H1 (cell line): ENCODE measurements at regions not wholly inside any gene's neighbourhood (a gene's known extent, or its start where the extent isn't known, plus 50 kb on each side); places are given as distances from the start of the nearest gene placed in this dataset.

ENCODE experiments used
- CTCF ChIA-PET: fragments of 300-600 bp; sonication (Branson Sonifier 250); formaldehyde crosslinking; loops from one replicate; lab custom pipeline; 2021; ENCODE audit not compliant: partially characterized antibody; lab: Charles Lee
- POLR2A ChIA-PET: fragments of 300-600 bp; sonication (Branson Sonifier 250); formaldehyde crosslinking; loops from one replicate; lab custom pipeline; 2021; ENCODE audit warnings: inconsistent platforms; ENCODE audit not compliant: partially characterized antibody; lab: Charles Lee
- DNase-seq, 2 experiments: peaks; one replicate each; pipeline versions ENCODE4 v3.0.0 to v3.0.0-alpha.2; 2010 to 2022; ENCODE audit warnings: low spot score in 2 of 2, low read depth in 1 of 2, mixed read lengths in 1 of 2
- FAIRE-seq: peaks from 2 replicates; lab custom pipeline; 2011; peaks lifted over from hg19 to GRCh38; lab: Jason Lieb, UNC
- H2AFZ ChIP-seq: 2 replicates; pipeline ENCODE4 v1.8.1; 2012; ENCODE audit warnings: low read length, inconsistent platforms
- H2AK5ac ChIP-seq: 2 replicates; pipeline ENCODE4 v1.6.1; 2013; ENCODE audit warnings: low read depth, low read length
- H2BK120ac ChIP-seq: replicated peaks from 2 replicates; pipeline ENCODE3; 2013; ENCODE audit warnings: low read depth, low read length, inconsistent platforms
- H2BK12ac ChIP-seq: 2 replicates; pipeline ENCODE4 v1.6.1; 2013; ENCODE audit warnings: low read depth, low read length
- H2BK15ac ChIP-seq: 2 replicates; pipeline ENCODE4 v1.6.1; 2013; ENCODE audit warnings: low read length
- H2BK20ac ChIP-seq: 2 replicates; pipeline ENCODE4 v1.6.1; 2013; ENCODE audit warnings: low read length
- H2BK5ac ChIP-seq: 2 replicates; pipeline ENCODE4 v1.6.1; 2013; ENCODE audit warnings: low read depth, low read length
- H3K14ac ChIP-seq: 2 replicates; pipeline ENCODE4 v1.6.1; 2013; ENCODE audit warnings: inconsistent platforms; ENCODE audit not compliant: insufficient read length
- H3K18ac ChIP-seq: 2 replicates; pipeline ENCODE4 v1.6.1; 2013; ENCODE audit warnings: low read length; ENCODE audit errors: extremely low read depth
- H3K23ac ChIP-seq: 2 replicates; pipeline ENCODE4 v1.6.1; 2013; ENCODE audit warnings: inconsistent platforms; ENCODE audit not compliant: insufficient read length
- H3K23me2 ChIP-seq: 2 replicates; pipeline ENCODE4 v1.6.1; 2013; ENCODE audit warnings: low read depth, low read length
- H3K27ac ChIP-seq: 2 replicates; pipeline ENCODE4 v1.6.1; 2011; ENCODE audit warnings: low read depth, low read length, inconsistent platforms
- H3K27me3 ChIP-seq, 4 experiments: replicated peaks in 1 of 4; 1 replicate in 1 of 4; 2 replicates in 3 of 4; pipeline versions ENCODE4 v1.6.1 to v1.8.1; 2011 to 2013; ENCODE audit warnings: low read length in 3 of 4, mild to moderate bottlenecking in 3 of 4, inconsistent platforms in 2 of 4, mixed read lengths in 2 of 4, moderate library complexity in 1 of 4; ENCODE audit not compliant: control insufficient read depth in 3 of 4, insufficient read depth in 3 of 4; ENCODE audit errors: extremely low read depth in 1 of 4
- H3K36me3 ChIP-seq, 4 experiments: 2 replicates each; pipeline versions ENCODE4 v1.6.1 to v1.8.1; 2011 to 2013; ENCODE audit warnings: mild to moderate bottlenecking in 4 of 4, low read length in 3 of 4, moderate library complexity in 2 of 4, control low read depth in 1 of 4, inconsistent platforms in 1 of 4; ENCODE audit not compliant: insufficient read depth in 4 of 4, control insufficient read depth in 2 of 4
- H3K4ac ChIP-seq: replicated peaks from 2 replicates; pipeline ENCODE3; 2013; ENCODE audit warnings: low read length, low read depth, mixed read lengths, inconsistent platforms; ENCODE audit not compliant: insufficient read length
- H3K4me1 ChIP-seq, 4 experiments: replicated peaks in 1 of 4; 1 replicate in 1 of 4; 2 replicates in 3 of 4; pipeline versions ENCODE4 v1.6.1 to v1.8.1; 2011 to 2013; ENCODE audit warnings: low read length in 3 of 4, inconsistent platforms in 2 of 4, mixed read lengths in 1 of 4; ENCODE audit not compliant: insufficient read depth in 4 of 4, control insufficient read depth in 3 of 4
- H3K4me2 ChIP-seq, 2 experiments: 2 replicates each; pipeline versions ENCODE4 v1.6.1 to v1.8.1; 2011 to 2013; ENCODE audit warnings: low read depth in 2 of 2, low read length in 2 of 2, control low read depth in 1 of 2, inconsistent platforms in 1 of 2, mild to moderate bottlenecking in 1 of 2; ENCODE audit not compliant: insufficient read depth in 1 of 2
- H3K4me3 ChIP-seq, 4 experiments: fragments of 200-600, 300-600 bp in 1 of 4; sonication (generic), shearing (Covaris generic), sonication (Bioruptor Twin) in 1 of 4; 2 replicates each; pipeline versions ENCODE4 v1.5.1 to v1.8.1; 2011 to 2016; ENCODE audit warnings: low read length in 4 of 4, low read depth in 3 of 4, control low read depth in 2 of 4, inconsistent platforms in 2 of 4, mild to moderate bottlenecking in 2 of 4, mixed read lengths in 1 of 4, moderate library complexity in 1 of 4; ENCODE audit not compliant: insufficient read depth in 2 of 4; ENCODE audit errors: extremely low read depth in 1 of 4
- H3K56ac ChIP-seq: replicated peaks from 2 replicates; pipeline ENCODE3; 2013; ENCODE audit warnings: low read depth, mild to moderate bottlenecking, mixed read lengths, low read length, inconsistent platforms; ENCODE audit not compliant: insufficient read length
- H3K79me1 ChIP-seq: 2 replicates; pipeline ENCODE4 v1.6.1; 2013; ENCODE audit warnings: low read depth, low read length, control low read depth
- H3K79me2 ChIP-seq, 2 experiments: 2 replicates each; pipeline versions ENCODE4 v1.6.1 to v1.8.1; 2012 to 2013; ENCODE audit warnings: low read length in 2 of 2, mild to moderate bottlenecking in 2 of 2, inconsistent platforms in 1 of 2; ENCODE audit not compliant: insufficient read depth in 2 of 2, control insufficient read depth in 1 of 2
- H3K9ac ChIP-seq, 4 experiments: replicated peaks in 1 of 4; 1 replicate in 1 of 4; 2 replicates in 3 of 4; pipeline versions ENCODE4 v1.6.1 to v1.8.1; 2011 to 2013; ENCODE audit warnings: low read depth in 3 of 4, low read length in 3 of 4, control low read depth in 2 of 4, mild to moderate bottlenecking in 2 of 4, moderate library complexity in 2 of 4, inconsistent platforms in 1 of 4; ENCODE audit errors: extremely low read depth in 1 of 4
- H3K9me3 ChIP-seq, 2 experiments: 2 replicates each; pipeline versions ENCODE4 v1.6.1 to v1.8.1; 2012 to 2013; ENCODE audit warnings: mild to moderate bottlenecking in 2 of 2, moderate library complexity in 2 of 2, control low read depth in 1 of 2, inconsistent platforms in 1 of 2, low read depth in 1 of 2, low read length in 1 of 2, mixed read lengths in 1 of 2; ENCODE audit not compliant: insufficient read depth in 2 of 2
- H4K20me1 ChIP-seq, 2 experiments: replicated peaks in 1 of 2; 2 replicates each; pipeline versions ENCODE3 to v1.8.1; 2011 to 2013; ENCODE audit warnings: inconsistent platforms in 2 of 2, low read length in 2 of 2, mild to moderate bottlenecking in 1 of 2; ENCODE audit not compliant: insufficient read depth in 2 of 2, control insufficient read depth in 1 of 2
- H4K5ac ChIP-seq: 2 replicates; pipeline ENCODE4 v1.6.1; 2013; ENCODE audit warnings: low read length, low read depth, mixed read lengths, inconsistent platforms; ENCODE audit not compliant: insufficient read length
- H4K8ac ChIP-seq: 2 replicates; pipeline ENCODE4 v1.8.0; 2013; ENCODE audit warnings: mild to moderate bottlenecking, moderate library complexity, low read length, inconsistent platforms; ENCODE audit not compliant: insufficient read depth; ENCODE audit errors: extremely low read depth
- H4K91ac ChIP-seq: replicated peaks from 2 replicates; pipeline ENCODE3; 2013; ENCODE audit warnings: low read length, mixed read lengths, inconsistent platforms; ENCODE audit not compliant: insufficient read length
- CBX8 ChIP-seq: fragments of 300-800, 300-1000 bp; sonication (generic); IDR thresholded peaks from 2 replicates; pipeline ENCODE4 v1.7.1; 2016; ENCODE audit warnings: low read depth, low read length, borderline replicate concordance
- CEBPB ChIP-seq: IDR thresholded peaks from 2 replicates; pipeline ENCODE4 v1.6.1; 2012; ENCODE audit warnings: low read depth, low read length
- EZH2 ChIP-seq: fragments of 200-600 bp; sonication (generic); IDR thresholded peaks from 2 replicates; pipeline ENCODE4 v1.7.1; 2012; ENCODE audit warnings: low read depth, mild to moderate bottlenecking, moderate library complexity, low read length, inconsistent platforms; ENCODE audit not compliant: severe bottlenecking
- GTF2F1 ChIP-seq: IDR thresholded peaks from 2 replicates; pipeline ENCODE4 v1.6.1; 2012; ENCODE audit warnings: low read depth, low read length, improper control_type of control experiment, borderline replicate concordance
- JUND ChIP-seq: IDR thresholded peaks from 2 replicates; pipeline ENCODE4 v1.6.1; 2011; ENCODE audit warnings: mild to moderate bottlenecking, improper control_type of control experiment, low read length
- MAFK ChIP-seq: IDR thresholded peaks from 2 replicates; pipeline ENCODE4 v1.6.1; 2012; ENCODE audit warnings: low read depth, mild to moderate bottlenecking, improper control_type of control experiment, low read length
- PHF8 ChIP-seq: fragments of 200-600 bp; sonication (generic); conservative IDR thresholded peaks from 2 replicates; pipeline ENCODE4 v1.7.1; 2012; ENCODE audit warnings: low read depth, mild to moderate bottlenecking, inconsistent platforms, low read length, moderate library complexity
- SP4 ChIP-seq: IDR thresholded peaks from 2 replicates; pipeline ENCODE4 v1.6.1; 2012; ENCODE audit warnings: low read length, inconsistent platforms
- SUZ12 ChIP-seq: fragments of 200-600 bp; sonication (generic); IDR thresholded peaks from 2 replicates; pipeline ENCODE4 v1.6.1; 2012; ENCODE audit warnings: mild to moderate bottlenecking, inconsistent platforms, low read length, moderate library complexity, mixed read lengths
- TEAD4 ChIP-seq: IDR thresholded peaks from 2 replicates; pipeline ENCODE4 v1.6.1; 2012; ENCODE audit warnings: low read depth, low read length, inconsistent platforms, mixed read lengths
- ZNF274 ChIP-seq: IDR thresholded peaks from 2 replicates; pipeline ENCODE4 v1.7.0; 2012; ENCODE audit warnings: low read length, borderline replicate concordance; ENCODE audit errors: extremely low read depth
- WGBS, 2 experiments: shearing (Covaris generic) in 1 of 2; methylation state at CpG; one replicate each; pipeline versions ENCODE4 v1.1.6 to v1.1.7; 2013 to 2015; ENCODE audit warnings: low lambda C conversion rate in 2 of 2, mixed read lengths in 2 of 2, inconsistent platforms in 1 of 2, low coverage in 1 of 2, missing lambda C conversion rate in 1 of 2; ENCODE audit not compliant: insufficient replicate concordance in 2 of 2, insufficient coverage in 1 of 2, insufficient read length in 1 of 2; ENCODE audit errors: extremely low coverage in 1 of 2, missing lambda C conversion rate in 1 of 2; 5-methylcytosine and 5-hydroxymethylcytosine counted together

- no peak overlapping the region for H2BK20ac ChIP-seq
- ChIA-PET POLR2A (no interaction called here), CTCF (no interaction called here)
- no peak overlapping the region for H2AFZ ChIP-seq
- no peak overlapping the region for H4K8ac ChIP-seq
- no peak overlapping the region for H3K27ac ChIP-seq
- H4K5ac ChIP-seq, result no peak overlapping the region
- H3K4me1 ChIP-seq, result no peaks in the 10 kb centered on the region
- H3K9ac ChIP-seq, result no peak overlapping the region
- H3K9me3 ChIP-seq, result no peaks in the 10 kb centered on the region; a peak in 1 of 4 replicates
- no peaks in the 10 kb centered on the region; the same call in 1 of the 2 replicates for H3K23me2 ChIP-seq
- no peak overlapping the region for H3K4ac ChIP-seq
- no peaks in the 10 kb centered on the region for H3K79me2 ChIP-seq
- H3K4me2 ChIP-seq, result no peak overlapping the region
- H2AK5ac ChIP-seq, result no peak overlapping the region
- H4K91ac ChIP-seq, result no peak overlapping the region
- H2BK5ac ChIP-seq, result no peak overlapping the region
- no peak overlapping the region for H2BK15ac ChIP-seq
- H4K20me1 ChIP-seq, result no peaks in the 10 kb centered on the region
- H3K18ac ChIP-seq, result no peak overlapping the region
- 90% methylated on average over 2 of the region's 2 CpGs; no CpG with 5 or more reads in 1 of the 2 experiments for WGBS, 2 experiments
- H3K79me1 ChIP-seq, result no peaks in the 10 kb centered on the region
- no peaks in the 10 kb centered on the region for H3K36me3 ChIP-seq
- H3K4me3 ChIP-seq, result no peak overlapping the region
- H2BK12ac ChIP-seq, result no peak overlapping the region
- H2BK120ac ChIP-seq, result no peak overlapping the region
- DNase-seq (no peak), FAIRE-seq (no peak)
- no peak overlapping the region for H3K23ac ChIP-seq
- no peaks in the 10 kb centered on the region; a peak in 1 of 7 replicates for H3K27me3 ChIP-seq
- H3K56ac ChIP-seq, result no peak overlapping the region
- no peak overlapping the region for H3K14ac ChIP-seq
- TF ChIP-seq ZNF274 (no peak), GTF2F1 (no peak), TEAD4 (no peak), SUZ12 (no peak), MAFK (no peak), EZH2 (no peak), CBX8 (no peak), JUND (no peak), SP4 (no peak), PHF8 (no peak), CEBPB (no peak)
These were observed 272.3 kb upstream of the ZNF804A start for GRCh38 chr2:184326066-184326465.
